Spinal cord (tissue), 9 donors: ENCODE measurements at regions not wholly inside any gene's neighbourhood (a gene's known extent, or its start where the extent isn't known, plus 50 kb on each side); places are given as distances from the start of the nearest gene placed in this dataset.

Source experiments
- DNase-seq, 6 donors: peaks; one replicate each; pipeline versions ENCODE4 v3.0.0 to v3.0.0-alpha.2; 2013 to 2015; ENCODE audit warnings: low spot score in 6 of 6, low read depth in 4 of 6
- H3K27ac ChIP-seq: one replicate; pipeline ENCODE4 v1.5.1; 2013; ENCODE audit warnings: low read depth, low read length, control low read depth
- H3K27me3 ChIP-seq: one replicate; pipeline ENCODE4 v1.6.1; 2013; ENCODE audit warnings: low read length; ENCODE audit not compliant: control insufficient read depth, insufficient read depth
- H3K36me3 ChIP-seq: one replicate; pipeline ENCODE4 v1.6.1; 2013; ENCODE audit warnings: low read length; ENCODE audit not compliant: control insufficient read depth, insufficient read depth
- H3K4me1 ChIP-seq: one replicate; pipeline ENCODE4 v1.6.1; 2013; ENCODE audit warnings: low read length; ENCODE audit not compliant: control insufficient read depth, insufficient read depth
- H3K4me3 ChIP-seq: one replicate; pipeline ENCODE4 v1.5.1; 2013; ENCODE audit warnings: low read depth, low read length, control low read depth
- H3K9me3 ChIP-seq: one replicate; pipeline ENCODE4 v1.6.1; 2013; ENCODE audit warnings: low read length; ENCODE audit not compliant: control insufficient read depth, insufficient read depth
- WGBS: methylation state at CpG from one replicate; pipeline ENCODE4 v1.1.5; 2013; ENCODE audit warnings: missing lambda C conversion rate; ENCODE audit not compliant: insufficient coverage; 5-methylcytosine and 5-hydroxymethylcytosine counted together
- donor health status: healthy.

- H3K36me3 ChIP-seq: no peaks in the 10 kb centered on the region
- WGBS: 84% methylated on average over 6 of the region's 6 CpGs
Observed at GRCh38 chr10:111944331-111944730, 239.2 kb downstream of the GPAM start.

GRCh38 chr10:111953949-111954348 is 229.6 kb downstream of the GPAM start:
- Histone ChIP-seq H3K4me3 (no peak overlapping the region), H3K36me3 (no peaks in the 10 kb centered on the region)

More at GRCh38 chr10:111944331-111944730, 239.2 kb downstream of the GPAM start:
- H3K9me3 ChIP-seq: no peaks in the 10 kb centered on the region
- H3K4me1 ChIP-seq: no peaks in the 10 kb centered on the region
- H3K27me3 ChIP-seq: no peaks in the 10 kb centered on the region
- H3K4me3 ChIP-seq: no peak overlapping the region
- H3K27ac ChIP-seq: no peak overlapping the region
- no peak for DNase-seq

GRCh38 chr10:111954386-111954785 is 229.2 kb downstream of the GPAM start:
- no peaks in the 10 kb centered on the region for H3K4me1 ChIP-seq
- 88% methylated on average over 2 of the region's 4 CpGs for WGBS
- no peaks in the 10 kb centered on the region for H3K27me3 ChIP-seq
- no peaks in the 10 kb centered on the region for H3K9me3 ChIP-seq
- no peaks in the 10 kb centered on the region for H3K36me3 ChIP-seq
- no peak overlapping the region for H3K4me3 ChIP-seq
- H3K27ac ChIP-seq: no peak overlapping the region
- DNase-seq: peak in 1 of 6 donors; percentile 36

More at GRCh38 chr10:111953949-111954348, 229.6 kb downstream of the GPAM start:
- Histone ChIP-seq H3K27me3 (no peaks in the 10 kb centered on the region), H3K27ac (no peak overlapping the region), H3K4me1 (no peaks in the 10 kb centered on the region), H3K9me3 (no peaks in the 10 kb centered on the region)
- WGBS: no CpG with 5 or more reads among the region's 1 CpG
- DNase-seq: no peak

GRCh38 chr10:111956841-111957240 is 226.7 kb downstream of the GPAM start:
- no peak overlapping the region for H3K27ac ChIP-seq
- no peaks in the 10 kb centered on the region for H3K36me3 ChIP-seq
- 86% methylated on average over 3 of the region's 6 CpGs for WGBS
- H3K27me3 ChIP-seq: no peaks in the 10 kb centered on the region
- no peak for DNase-seq
- no peak overlapping the region for H3K4me3 ChIP-seq
- no peaks in the 10 kb centered on the region for H3K9me3 ChIP-seq
- no peaks in the 10 kb centered on the region for H3K4me1 ChIP-seq

- Histone ChIP-seq H3K27me3 (no peaks in the 10 kb centered on the region), H3K9me3 (no peaks in the 10 kb centered on the region), H3K27ac (no peak overlapping the region), H3K36me3 (no peaks in the 10 kb centered on the region), H3K4me1 (no peaks in the 10 kb centered on the region), H3K4me3 (no peak overlapping the region)
- WGBS: 93% methylated on average over 3 of the region's 5 CpGs
- no peak for DNase-seq
Observed at GRCh38 chr10:111962951-111963350, 220.6 kb downstream of the GPAM start.

- DNase-seq: no peak
- H3K9me3 ChIP-seq: no peaks in the 10 kb centered on the region
- H3K4me3 ChIP-seq: no peak overlapping the region
- no peaks in the 10 kb centered on the region for H3K36me3 ChIP-seq
- no peak overlapping the region for H3K27ac ChIP-seq
- H3K4me1 ChIP-seq: no peaks in the 10 kb centered on the region
- H3K27me3 ChIP-seq: no peaks in the 10 kb centered on the region
- no CpG with 5 or more reads among the region's 1 CpG for whole genome bisulfite sequencing
Observed at GRCh38 chr10:111967116-111967515, 216.4 kb downstream of the GPAM start.

GRCh38 chr10:111967547-111967946 is 216.0 kb downstream of the GPAM start:
- H3K4me3 ChIP-seq: no peak overlapping the region
- no peak overlapping the region for H3K27ac ChIP-seq
- H3K27me3 ChIP-seq: no peaks in the 10 kb centered on the region
- H3K4me1 ChIP-seq: no peaks in the 10 kb centered on the region
- no peaks in the 10 kb centered on the region for H3K36me3 ChIP-seq
- DNase-seq: no peak
- H3K9me3 ChIP-seq: no peaks in the 10 kb centered on the region
- WGBS: 100% methylated on average over 1 of the region's 2 CpGs

GRCh38 chr10:111968647-111969046 is 214.9 kb downstream of the GPAM start:
- no peak overlapping the region for H3K27ac ChIP-seq
- no peak for DNase-seq
- H3K36me3 ChIP-seq: no peaks in the 10 kb centered on the region
- no peak overlapping the region for H3K4me3 ChIP-seq
- WGBS: no CpG with 5 or more reads among the region's 3 CpGs
- no peaks in the 10 kb centered on the region for H3K9me3 ChIP-seq
- H3K27me3 ChIP-seq: no peaks in the 10 kb centered on the region
- no peaks in the 10 kb centered on the region for H3K4me1 ChIP-seq

- H3K27me3 ChIP-seq: no peaks in the 10 kb centered on the region
- H3K36me3 ChIP-seq: no peaks in the 10 kb centered on the region
- H3K4me1 ChIP-seq: no peaks in the 10 kb centered on the region
- no peak for DNase-seq
- WGBS: no CpG with 5 or more reads among the region's 5 CpGs
- no peaks in the 10 kb centered on the region for H3K9me3 ChIP-seq
- H3K27ac ChIP-seq: no peak overlapping the region
- H3K4me3 ChIP-seq: no peak overlapping the region
Observed at GRCh38 chr10:111970111-111970510, 213.5 kb downstream of the GPAM start.

GRCh38 chr10:111972109-111972508 is 211.5 kb downstream of the GPAM start:
- 95% methylated on average over 3 of the region's 5 CpGs for WGBS
- no peaks in the 10 kb centered on the region for H3K27me3 ChIP-seq
- H3K4me1 ChIP-seq: no peaks in the 10 kb centered on the region
- no peak overlapping the region for H3K4me3 ChIP-seq
- no peaks in the 10 kb centered on the region for H3K36me3 ChIP-seq
- H3K27ac ChIP-seq: no peak overlapping the region
- DNase-seq: no peak
- no peaks in the 10 kb centered on the region for H3K9me3 ChIP-seq
